Coronary artery (tissue), 2 donors: ENCODE measurements at regions not wholly inside any gene's neighbourhood (a gene's known extent, or its start where the extent isn't known, plus 50 kb on each side); places are given as distances from the start of the nearest gene placed in this dataset.

Experiments
- DNase-seq: peaks from one replicate; pipeline ENCODE4 v3.0.0-alpha.2; 2017; ENCODE audit warnings: low spot score
- H3K27ac ChIP-seq, 2 donors: fragments of 200-600 bp; sonication (generic); one replicate each; pipeline ENCODE4 v1.5.1; 2016 to 2019
- H3K4me3 ChIP-seq: fragments of 200-600 bp; sonication (generic); 2 replicates; pipeline ENCODE4 v1.5.1; 2016; ENCODE audit warnings: mild to moderate bottlenecking, moderate library complexity
- CTCF ChIP-seq: fragments of 200-600 bp; sonication (generic); IDR thresholded peaks from one replicate; pipeline ENCODE4 v1.5.1; 2019; ENCODE audit warnings: antibody characterized with exemption

GRCh38 chr5:88438006-88438405, 169.4 kb upstream of the TMEM161B start:
- Histone ChIP-seq H3K27ac (no peak overlapping the region), H3K4me3 (no peak overlapping the region)
- no peak for DNase-seq
- no peak for TF ChIP-seq CTCF

- no peak for TF ChIP-seq CTCF
- no peak overlapping the region for H3K27ac ChIP-seq
- H3K4me3 ChIP-seq: no peak overlapping the region
- no peak for DNase-seq
Observed at GRCh38 chr5:88436290-88436689, 167.6 kb upstream of the TMEM161B start.

- Histone ChIP-seq H3K4me3 (no peak overlapping the region), H3K27ac (no peak overlapping the region)
- no peak for TF ChIP-seq CTCF
- no peak for DNase-seq
Observed at GRCh38 chr5:88428633-88429032, 160.0 kb upstream of the TMEM161B start.

GRCh38 chr5:88426441-88426840, 157.8 kb upstream of the TMEM161B start:
- no peak for TF ChIP-seq CTCF
- no peak overlapping the region for H3K4me3 ChIP-seq
- no peak overlapping the region for H3K27ac ChIP-seq
- DNase-seq: no peak

- Histone ChIP-seq H3K4me3 (no peak overlapping the region), H3K27ac (no peak overlapping the region)
- DNase-seq: no peak
- TF ChIP-seq CTCF: no peak
Observed at GRCh38 chr5:88425124-88425523, 156.5 kb upstream of the TMEM161B start.

GRCh38 chr5:88419931-88420330, 151.3 kb upstream of the TMEM161B start:
- H3K27ac ChIP-seq: no peak overlapping the region
- no peak overlapping the region for H3K4me3 ChIP-seq
- DNase-seq: no peak
- TF ChIP-seq CTCF: no peak

- TF ChIP-seq CTCF: no peak
- Histone ChIP-seq H3K4me3 (no peak overlapping the region), H3K27ac (no peak overlapping the region)
- DNase-seq: no peak
Observed at GRCh38 chr5:88407341-88407740, 138.7 kb upstream of the TMEM161B start.
